ENCODE measurements at regions not wholly inside any gene's neighbourhood (a gene's known extent, or its start where the extent isn't known, plus 50 kb on each side); places are given as distances from the start of the nearest gene placed in this dataset.

DNA sequence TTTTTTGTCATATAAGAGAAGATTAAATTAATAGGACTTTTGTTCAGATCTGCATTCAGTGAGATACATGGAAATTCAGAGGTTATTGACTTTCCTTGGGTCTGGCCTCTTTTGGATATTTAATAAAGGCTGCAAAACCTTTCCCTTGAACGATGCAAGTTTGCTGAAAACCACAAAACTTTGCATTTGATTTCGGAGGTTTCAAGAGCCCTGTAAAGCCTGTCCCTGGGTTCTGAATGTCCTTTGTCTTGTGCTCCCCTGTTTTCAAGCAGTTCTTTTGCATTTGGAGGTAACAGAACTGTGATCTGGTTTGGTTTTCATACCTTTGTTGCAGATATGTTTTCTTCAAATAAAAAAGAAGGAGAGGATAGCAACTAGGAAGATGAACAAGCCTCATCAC lies 188.1 kb upstream of the DMRT1 start:
- TF ChIP-seq, protein P1, sequence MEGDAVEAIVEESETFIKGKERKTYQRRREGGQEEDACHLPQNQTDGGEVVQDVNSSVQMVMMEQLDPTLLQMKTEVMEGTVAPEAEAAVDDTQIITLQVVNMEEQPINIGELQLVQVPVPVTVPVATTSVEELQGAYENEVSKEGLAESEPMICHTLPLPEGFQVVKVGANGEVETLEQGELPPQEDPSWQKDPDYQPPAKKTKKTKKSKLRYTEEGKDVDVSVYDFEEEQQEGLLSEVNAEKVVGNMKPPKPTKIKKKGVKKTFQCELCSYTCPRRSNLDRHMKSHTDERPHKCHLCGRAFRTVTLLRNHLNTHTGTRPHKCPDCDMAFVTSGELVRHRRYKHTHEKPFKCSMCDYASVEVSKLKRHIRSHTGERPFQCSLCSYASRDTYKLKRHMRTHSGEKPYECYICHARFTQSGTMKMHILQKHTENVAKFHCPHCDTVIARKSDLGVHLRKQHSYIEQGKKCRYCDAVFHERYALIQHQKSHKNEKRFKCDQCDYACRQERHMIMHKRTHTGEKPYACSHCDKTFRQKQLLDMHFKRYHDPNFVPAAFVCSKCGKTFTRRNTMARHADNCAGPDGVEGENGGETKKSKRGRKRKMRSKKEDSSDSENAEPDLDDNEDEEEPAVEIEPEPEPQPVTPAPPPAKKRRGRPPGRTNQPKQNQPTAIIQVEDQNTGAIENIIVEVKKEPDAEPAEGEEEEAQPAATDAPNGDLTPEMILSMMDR (IDR thresholded peaks at IDR 0.05), result no peak
- TF ChIP-seq ZFX (IDR thresholded peaks at IDR 0.05; ENCODE audit: borderline replicate concordance), result no peak

All from 22Rv1 (cell line).